ENCODE measurements at regions not wholly inside any gene's neighbourhood (a gene's known extent, or its start where the extent isn't known, plus 50 kb on each side); places are given as distances from the start of the nearest gene placed in this dataset.

DNA sequence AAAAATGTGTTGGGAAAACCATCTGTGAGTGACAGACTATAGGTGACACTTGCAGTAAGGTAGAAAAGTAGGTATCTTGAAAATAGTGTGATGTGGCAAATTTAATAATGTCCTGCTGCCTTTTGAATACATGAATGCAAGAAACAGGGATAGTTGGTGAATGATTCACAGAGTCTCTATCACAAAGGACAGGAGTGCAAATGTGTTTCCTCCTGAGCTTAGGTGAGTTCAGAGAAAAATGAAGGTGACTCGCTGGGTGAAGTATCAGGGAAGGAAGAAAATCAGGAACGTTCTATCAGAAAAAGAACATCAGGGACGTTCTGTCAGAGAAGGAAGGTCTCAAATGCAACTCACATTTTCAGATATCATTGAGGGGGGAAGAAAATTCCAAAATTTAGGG is 557.8 kb upstream of the SLC35B3 start:
- no peaks in the 10 kb centered on the region for H3K4me1 ChIP-seq (ENCODE audit: control insufficient read depth, insufficient read depth, low read length)
- WGBS, 2 experiments (ENCODE audit: insufficient coverage in 1 of 2, insufficient read length in 1 of 2): 88 to 100% methylated on average over 2 to 3 of the region's 3 CpGs
- no peaks in the 10 kb centered on the region for H3K27me3 ChIP-seq (ENCODE audit: control insufficient read depth, insufficient read depth, low read length, poor library complexity, severe bottlenecking)
- no peak overlapping the region for H3K4me3 ChIP-seq (ENCODE audit: low read length)
- no peak overlapping the region for H3K27ac ChIP-seq (ENCODE audit: low read depth, low read length)
- Mint-ChIP-seq H3K27me3 (ENCODE audit: insufficient read depth) (no peaks in the 10 kb centered on the region), H3K27ac (no peak overlapping the region), H3K4me1 (no peaks in the 10 kb centered on the region), H3K4me3 (no peak overlapping the region), H3K36me3 (ENCODE audit: low read depth) (no peaks in the 10 kb centered on the region), H3K9me3 (no peaks in the 10 kb centered on the region)
- H3K9ac ChIP-seq (ENCODE audit: extremely low read depth, low read length, poor library complexity, severe bottlenecking): no peak overlapping the region
- no peaks in the 10 kb centered on the region for H3K36me3 ChIP-seq (ENCODE audit: control insufficient read depth, insufficient read depth, low read length)
- TF ChIP-seq, protein P1, sequence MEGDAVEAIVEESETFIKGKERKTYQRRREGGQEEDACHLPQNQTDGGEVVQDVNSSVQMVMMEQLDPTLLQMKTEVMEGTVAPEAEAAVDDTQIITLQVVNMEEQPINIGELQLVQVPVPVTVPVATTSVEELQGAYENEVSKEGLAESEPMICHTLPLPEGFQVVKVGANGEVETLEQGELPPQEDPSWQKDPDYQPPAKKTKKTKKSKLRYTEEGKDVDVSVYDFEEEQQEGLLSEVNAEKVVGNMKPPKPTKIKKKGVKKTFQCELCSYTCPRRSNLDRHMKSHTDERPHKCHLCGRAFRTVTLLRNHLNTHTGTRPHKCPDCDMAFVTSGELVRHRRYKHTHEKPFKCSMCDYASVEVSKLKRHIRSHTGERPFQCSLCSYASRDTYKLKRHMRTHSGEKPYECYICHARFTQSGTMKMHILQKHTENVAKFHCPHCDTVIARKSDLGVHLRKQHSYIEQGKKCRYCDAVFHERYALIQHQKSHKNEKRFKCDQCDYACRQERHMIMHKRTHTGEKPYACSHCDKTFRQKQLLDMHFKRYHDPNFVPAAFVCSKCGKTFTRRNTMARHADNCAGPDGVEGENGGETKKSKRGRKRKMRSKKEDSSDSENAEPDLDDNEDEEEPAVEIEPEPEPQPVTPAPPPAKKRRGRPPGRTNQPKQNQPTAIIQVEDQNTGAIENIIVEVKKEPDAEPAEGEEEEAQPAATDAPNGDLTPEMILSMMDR (conservative IDR thresholded peaks at IDR 0.05): no peak
- no peak for DNase-seq
- H3K9me3 ChIP-seq (ENCODE audit: control insufficient read depth, low read length): no peaks in the 10 kb centered on the region

DNA sequence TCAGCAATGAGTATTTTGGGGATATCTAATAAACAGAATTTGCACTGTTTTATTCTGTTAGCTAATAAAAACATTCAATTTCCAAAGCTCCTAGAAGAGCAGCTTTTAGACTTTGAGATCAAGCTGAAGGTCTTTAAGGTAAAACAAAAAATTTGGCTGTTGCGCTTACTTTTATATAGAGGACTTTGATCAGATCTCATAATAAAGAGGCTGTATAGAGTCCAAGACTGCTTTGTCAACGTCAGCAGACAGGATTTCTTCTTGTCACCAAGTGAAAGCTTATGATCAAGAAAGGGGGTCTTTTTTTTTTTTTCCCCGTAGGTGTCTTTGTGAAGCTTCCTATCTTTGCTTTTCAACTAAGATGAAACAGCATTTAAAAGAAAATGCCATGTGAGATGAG is 556.5 kb upstream of the SLC35B3 start:
- no peak overlapping the region for H3K27ac ChIP-seq (ENCODE audit: low read depth, low read length)
- no peak overlapping the region for H3K4me3 ChIP-seq (ENCODE audit: low read length)
- WGBS, 2 experiments (ENCODE audit: insufficient coverage in 1 of 2, insufficient read length in 1 of 2): 73 to 100% methylated on average over 1 to 3 of the region's 3 CpGs
- Mint-ChIP-seq H3K4me3 (no peak overlapping the region), H3K27me3 (ENCODE audit: insufficient read depth) (no peaks in the 10 kb centered on the region), H3K36me3 (ENCODE audit: low read depth) (no peaks in the 10 kb centered on the region), H3K9me3 (no peaks in the 10 kb centered on the region), H3K27ac (no peak overlapping the region), H3K4me1 (no peaks in the 10 kb centered on the region)
- TF ChIP-seq, protein P1 (conservative IDR thresholded peaks at IDR 0.05): no peak
- no peaks in the 10 kb centered on the region for H3K4me1 ChIP-seq (ENCODE audit: control insufficient read depth, insufficient read depth, low read length)
- H3K9ac ChIP-seq (ENCODE audit: extremely low read depth, low read length, poor library complexity, severe bottlenecking): no peak overlapping the region
- DNase-seq: no peak
- no peaks in the 10 kb centered on the region for H3K27me3 ChIP-seq (ENCODE audit: control insufficient read depth, insufficient read depth, low read length, poor library complexity, severe bottlenecking)
- no peaks in the 10 kb centered on the region for H3K36me3 ChIP-seq (ENCODE audit: control insufficient read depth, insufficient read depth, low read length)
- no peaks in the 10 kb centered on the region for H3K9me3 ChIP-seq (ENCODE audit: control insufficient read depth, low read length)

DNA sequence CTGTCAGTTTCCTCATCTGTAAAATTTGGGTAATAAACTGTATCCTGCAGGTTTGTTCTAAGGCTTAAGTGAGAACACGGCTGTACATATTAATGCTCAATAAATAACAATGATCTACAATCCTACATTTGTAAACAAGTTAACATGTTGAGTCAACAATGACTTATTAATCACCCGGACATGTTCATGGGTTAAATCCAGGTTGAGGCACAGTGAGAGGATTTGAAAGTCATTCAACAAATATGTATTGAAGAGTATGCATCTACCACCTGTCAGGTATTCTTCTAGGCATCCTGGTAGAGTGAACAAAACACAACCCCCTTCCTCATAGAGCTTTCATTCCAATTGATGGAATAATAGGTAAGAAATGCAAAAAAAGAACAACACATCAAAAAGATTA is 554.7 kb upstream of the SLC35B3 start:
- Histone ChIP-seq H3K4me1 (ENCODE audit: control insufficient read depth, insufficient read depth, low read length) (no peaks in the 10 kb centered on the region), H3K36me3 (ENCODE audit: control insufficient read depth, insufficient read depth, low read length) (no peaks in the 10 kb centered on the region), H3K27me3 (ENCODE audit: control insufficient read depth, insufficient read depth, low read length, poor library complexity, severe bottlenecking) (no peaks in the 10 kb centered on the region), H3K4me3 (ENCODE audit: low read length) (no peak overlapping the region), H3K27ac (ENCODE audit: low read depth, low read length) (no peak overlapping the region), H3K9ac (ENCODE audit: extremely low read depth, low read length, poor library complexity, severe bottlenecking) (no peak overlapping the region), H3K9me3 (ENCODE audit: control insufficient read depth, low read length) (no peaks in the 10 kb centered on the region)
- H3K4me3 Mint-ChIP-seq: no peak overlapping the region
- no peak for DNase-seq
- no peaks in the 10 kb centered on the region for H3K36me3 Mint-ChIP-seq (ENCODE audit: low read depth)
- H3K27ac Mint-ChIP-seq: no peak overlapping the region
- no peaks in the 10 kb centered on the region for H3K27me3 Mint-ChIP-seq (ENCODE audit: insufficient read depth)
- 89% methylated on average over 2 of the region's 2 CpGs; no CpG with 5 or more reads in 1 of the 2 experiments for WGBS, 2 experiments (ENCODE audit: insufficient coverage in 1 of 2, insufficient read length in 1 of 2)
- no peaks in the 10 kb centered on the region for H3K9me3 Mint-ChIP-seq
- no peaks in the 10 kb centered on the region for H3K4me1 Mint-ChIP-seq
- TF ChIP-seq, protein P1 (conservative IDR thresholded peaks at IDR 0.05): no peak

Measured in endodermal cell (in vitro differentiated cells).